ENCODE measurements at regions not wholly inside any gene's neighbourhood (a gene's known extent, or its start where the extent isn't known, plus 50 kb on each side); places are given as distances from the start of the nearest gene placed in this dataset.

GRCh38 chr12:61765926-61766325 is 494.3 kb upstream of the USP15 start:
- in situ Hi-C loops (cut with HindIII; ENCODE audit: low pct_unique_long_range_greater_than_20kb, low sequenced_read_pairs) = no loop called here
- TF ChIP-seq JUND (IDR thresholded peaks at IDR 0.05; ENCODE audit: low read depth) = no peak

DNA sequence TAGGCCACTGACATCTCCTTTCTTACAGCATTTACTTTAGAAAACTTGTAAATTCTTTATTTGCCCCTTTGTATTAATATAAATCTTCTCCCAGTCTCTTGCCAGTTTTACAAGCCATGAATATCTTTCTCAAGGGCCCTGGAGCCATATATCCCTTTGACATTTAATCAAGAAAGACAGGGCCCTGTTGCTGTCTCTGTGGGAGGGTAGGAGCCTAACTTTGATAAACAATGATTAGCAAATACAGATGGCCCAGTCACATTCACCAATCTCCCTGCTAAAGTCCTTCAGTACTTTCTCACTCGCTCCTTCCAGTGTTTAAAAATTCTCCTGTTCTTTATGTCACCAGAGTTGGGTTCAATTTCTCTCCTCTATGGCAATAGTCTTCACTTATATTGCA is 479.8 kb upstream of the USP15 start:
- no peak for DNase-seq (ENCODE audit: low read depth in 1 of 2, low spot score in 1 of 2)
- in situ Hi-C loops (cut with HindIII; ENCODE audit: low pct_unique_long_range_greater_than_20kb, low sequenced_read_pairs) = no loop called here
- no peak for TF ChIP-seq JUND (IDR thresholded peaks at IDR 0.05; ENCODE audit: low read depth)

More at GRCh38 chr12:61765926-61766325, 494.3 kb upstream of the USP15 start:
- no peak for DNase-seq (ENCODE audit: low read depth in 1 of 2, low spot score in 1 of 2)

- TF ChIP-seq JUND (IDR thresholded peaks at IDR 0.05; ENCODE audit: low read depth) = no peak
- no peak for DNase-seq (ENCODE audit: low read depth in 1 of 2, low spot score in 1 of 2)
- in situ Hi-C loops (cut with HindIII; ENCODE audit: low pct_unique_long_range_greater_than_20kb, low sequenced_read_pairs) = no loop called here
Observed at GRCh38 chr12:61781021-61781581, 479.1 kb upstream of the USP15 start.

DNA sequence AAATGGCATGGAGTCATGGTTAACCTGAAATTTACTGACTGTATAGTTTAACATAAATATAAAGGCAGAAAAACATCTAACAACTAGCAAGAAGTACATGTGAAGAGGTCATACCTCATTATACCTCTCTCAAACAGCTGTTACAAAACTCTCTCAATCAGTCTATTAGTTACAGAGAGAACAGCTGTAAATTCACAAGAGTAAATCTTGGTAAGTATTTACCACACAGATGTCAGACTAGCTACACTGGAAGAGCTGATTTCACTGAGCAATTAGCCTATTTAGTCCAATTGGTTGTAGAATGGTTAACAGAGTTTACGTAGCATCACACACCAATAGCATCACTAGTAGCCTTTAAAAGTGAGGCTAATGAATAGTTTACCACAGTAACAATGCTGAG is 463.4 kb upstream of the USP15 start:
- DNase-seq (ENCODE audit: low read depth in 1 of 2, low spot score in 1 of 2) = no peak
- no peak for TF ChIP-seq JUND (IDR thresholded peaks at IDR 0.05; ENCODE audit: low read depth)
- in situ Hi-C loops (cut with HindIII; ENCODE audit: low pct_unique_long_range_greater_than_20kb, low sequenced_read_pairs) = no loop called here

DNA sequence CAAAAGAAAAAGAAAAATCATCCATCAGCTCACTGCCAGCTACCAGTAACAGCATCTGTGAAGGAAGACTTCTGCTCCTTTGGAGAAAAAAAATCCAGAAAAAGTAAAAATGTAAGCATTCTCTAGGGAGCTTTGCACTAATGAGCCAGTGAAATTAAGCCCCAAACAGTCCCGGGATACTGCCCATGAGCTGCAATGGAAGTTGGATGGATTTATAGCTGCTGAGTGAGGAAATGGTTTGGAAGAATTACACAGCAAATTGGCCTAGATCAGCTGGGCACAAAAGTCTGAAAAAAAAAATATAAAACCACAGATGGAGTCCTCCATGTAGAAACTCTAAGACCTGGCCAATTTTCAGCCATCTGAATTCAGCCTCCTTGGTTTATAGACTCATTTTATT is 462.9 kb upstream of the USP15 start:
- DNase-seq (ENCODE audit: low read depth in 1 of 2, low spot score in 1 of 2) = no peak
- in situ Hi-C loops (cut with HindIII; ENCODE audit: low pct_unique_long_range_greater_than_20kb, low sequenced_read_pairs) = no loop called here
- no peak for TF ChIP-seq JUND (IDR thresholded peaks at IDR 0.05; ENCODE audit: low read depth)

GRCh38 chr12:61798778-61799177 is 461.4 kb upstream of the USP15 start:
- in situ Hi-C loops (cut with HindIII; ENCODE audit: low pct_unique_long_range_greater_than_20kb, low sequenced_read_pairs) = no loop called here
- TF ChIP-seq JUND (IDR thresholded peaks at IDR 0.05; ENCODE audit: low read depth) = no peak
- no peak for DNase-seq (ENCODE audit: low read depth in 1 of 2, low spot score in 1 of 2)

DNA sequence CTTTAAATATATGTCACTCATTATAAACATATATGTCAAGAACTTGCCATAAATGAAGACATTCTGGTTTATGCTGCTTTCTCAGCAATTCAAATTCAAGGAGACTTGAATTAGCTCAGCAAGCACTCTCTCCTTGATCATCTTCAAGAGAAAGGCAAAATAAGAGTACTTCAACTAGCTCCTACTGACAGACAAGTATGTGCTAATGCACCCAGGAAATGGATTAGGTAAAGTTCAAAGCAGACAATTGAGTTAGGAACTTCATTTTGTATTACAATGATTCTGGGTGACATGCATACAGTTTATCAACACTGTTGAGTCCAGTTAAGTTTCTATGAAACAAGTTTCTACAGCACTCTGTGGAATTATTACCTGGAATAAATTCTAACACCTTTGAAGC is 455.9 kb upstream of the USP15 start:
- no peak for TF ChIP-seq JUND (IDR thresholded peaks at IDR 0.05; ENCODE audit: low read depth)
- in situ Hi-C loops (cut with HindIII; ENCODE audit: low pct_unique_long_range_greater_than_20kb, low sequenced_read_pairs) = no loop called here
- DNase-seq (ENCODE audit: low read depth in 1 of 2, low spot score in 1 of 2) = no peak

- DNase-seq (ENCODE audit: low read depth in 1 of 2, low spot score in 1 of 2) = no peak
- in situ Hi-C loops (cut with HindIII; ENCODE audit: low pct_unique_long_range_greater_than_20kb, low sequenced_read_pairs) = no loop called here
- TF ChIP-seq JUND (IDR thresholded peaks at IDR 0.05; ENCODE audit: low read depth) = no peak
Observed at GRCh38 chr12:61808856-61809255, 451.3 kb upstream of the USP15 start.

GRCh38 chr12:61810486-61810885 is 449.7 kb upstream of the USP15 start:
- DNase-seq (ENCODE audit: low read depth in 1 of 2, low spot score in 1 of 2) = no peak
- in situ Hi-C loops (cut with HindIII; ENCODE audit: low pct_unique_long_range_greater_than_20kb, low sequenced_read_pairs) = no loop called here
- TF ChIP-seq JUND (IDR thresholded peaks at IDR 0.05; ENCODE audit: low read depth) = no peak

- DNase-seq (ENCODE audit: low read depth in 1 of 2, low spot score in 1 of 2) = no peak
- in situ Hi-C loops (cut with HindIII; ENCODE audit: low pct_unique_long_range_greater_than_20kb, low sequenced_read_pairs) = no loop called here
- no peak for TF ChIP-seq JUND (IDR thresholded peaks at IDR 0.05; ENCODE audit: low read depth)
Observed at GRCh38 chr12:61821381-61821780, 438.8 kb upstream of the USP15 start.

GRCh38 chr12:61823102-61823501 is 437.1 kb upstream of the USP15 start:
- no peak for DNase-seq (ENCODE audit: low read depth in 1 of 2, low spot score in 1 of 2)
- in situ Hi-C loops (cut with HindIII; ENCODE audit: low pct_unique_long_range_greater_than_20kb, low sequenced_read_pairs) = no loop called here
- TF ChIP-seq JUND (IDR thresholded peaks at IDR 0.05; ENCODE audit: low read depth) = no peak

DNA sequence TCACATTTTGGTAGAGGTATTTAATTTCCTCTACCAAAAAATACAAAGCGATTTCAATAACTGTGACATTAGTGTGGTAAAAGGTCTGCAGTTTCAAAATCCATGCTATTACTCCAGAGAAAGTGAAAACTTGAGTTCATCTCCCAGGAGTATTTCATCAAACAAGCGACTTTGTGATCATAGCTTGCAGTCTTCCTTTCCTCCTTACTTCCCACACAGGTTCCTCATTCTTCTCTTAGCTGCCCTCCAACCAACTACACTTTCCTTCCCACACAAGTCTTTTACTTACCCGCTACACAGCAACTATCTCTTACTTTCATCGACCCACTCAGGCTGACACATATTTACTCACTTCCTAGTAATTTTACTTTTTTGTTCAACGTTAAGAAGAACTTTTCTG is 413.4 kb upstream of the USP15 start:
- DNase-seq (ENCODE audit: low read depth in 1 of 2, low spot score in 1 of 2) = no peak
- in situ Hi-C loops (cut with HindIII; ENCODE audit: low pct_unique_long_range_greater_than_20kb, low sequenced_read_pairs) = no loop called here
- no peak for TF ChIP-seq JUND (IDR thresholded peaks at IDR 0.05; ENCODE audit: low read depth)

DNA sequence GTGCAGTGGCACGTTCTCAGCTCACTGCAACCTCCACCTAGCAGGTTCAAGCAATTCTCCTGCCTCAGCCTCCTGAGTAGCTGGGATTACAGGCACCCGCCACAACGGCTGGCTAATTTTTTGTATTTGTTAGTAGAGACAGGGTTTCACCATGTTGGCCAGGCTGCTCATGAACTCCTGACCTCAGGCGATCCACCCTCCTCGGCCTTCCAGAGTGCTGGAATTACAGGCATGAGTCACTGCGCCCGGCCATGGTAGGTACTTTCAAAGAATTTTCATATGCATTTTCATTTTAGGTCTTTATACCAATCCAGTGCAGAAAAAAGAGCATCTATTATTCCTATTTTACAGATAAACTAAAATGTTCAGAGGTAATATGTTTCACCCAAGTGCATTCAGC is 411.3 kb upstream of the USP15 start:
- in situ Hi-C loops (cut with HindIII; ENCODE audit: low pct_unique_long_range_greater_than_20kb, low sequenced_read_pairs) = no loop called here
- no peak for DNase-seq (ENCODE audit: low read depth in 1 of 2, low spot score in 1 of 2)
- TF ChIP-seq JUND (IDR thresholded peaks at IDR 0.05; ENCODE audit: low read depth) = no peak

DNA sequence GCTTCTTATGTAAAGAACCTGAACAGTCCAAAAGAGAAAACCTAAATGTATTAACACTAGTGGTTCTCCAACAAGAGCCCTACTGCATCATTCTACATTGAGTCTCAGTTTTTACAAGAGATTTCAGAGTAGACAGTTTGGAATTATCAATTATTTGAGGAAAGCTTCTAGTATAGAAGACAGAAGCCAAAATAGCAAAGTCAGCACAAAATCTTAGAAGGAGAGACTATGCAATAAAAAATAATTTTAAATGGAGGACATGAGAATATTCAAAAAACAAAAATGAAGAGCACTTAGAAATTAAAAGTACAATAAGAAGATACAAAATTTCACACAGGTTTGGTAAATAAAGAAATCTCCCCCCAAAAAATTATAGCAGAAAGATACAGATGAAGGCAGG is 406.3 kb upstream of the USP15 start:
- no peak for DNase-seq (ENCODE audit: low read depth in 1 of 2, low spot score in 1 of 2)
- in situ Hi-C loops (cut with HindIII; ENCODE audit: low pct_unique_long_range_greater_than_20kb, low sequenced_read_pairs) = no loop called here
- TF ChIP-seq JUND (IDR thresholded peaks at IDR 0.05; ENCODE audit: low read depth) = no peak
